Gastroesophageal sphincter (tissue), 4 donors: ENCODE measurements at regions not wholly inside any gene's neighbourhood (a gene's known extent, or its start where the extent isn't known, plus 50 kb on each side); places are given as distances from the start of the nearest gene placed in this dataset.

Source experiments
- ATAC-seq: fragments of 150-250 bp; one replicate; pipeline ENCODE4 v1.9.1; 2016; ENCODE audit warnings: mild to moderate bottlenecking, moderate library complexity
- H3K27ac ChIP-seq, 4 donors: fragments of 200-600 bp; sonication (generic) in 3 of 4; 1 replicate in 3 of 4; 2 replicates in 1 of 4; pipeline ENCODE4 v1.5.1; 2016 to 2019
- H3K27me3 ChIP-seq: fragments of 200-600 bp; sonication (generic); one replicate; pipeline ENCODE4 v1.5.1; 2019
- H3K36me3 ChIP-seq, 2 donors: fragments of 200-600 bp; sonication (generic); one replicate each; pipeline ENCODE4 v1.5.1; 2019; ENCODE audit warnings: control low read depth in 1 of 2
- H3K4me1 ChIP-seq, 3 donors: fragments of 200-600 bp; sonication (generic); 1 replicate in 2 of 3; 2 replicates in 1 of 3; pipeline ENCODE4 v1.5.1; 2016 to 2019; ENCODE audit warnings: control low read depth in 2 of 3
- H3K4me3 ChIP-seq, 2 donors: fragments of 200-600 bp; sonication (generic); one replicate each; pipeline ENCODE4 v1.5.1; 2019; ENCODE audit warnings: mild to moderate bottlenecking in 1 of 2, moderate library complexity in 1 of 2
- H3K9me3 ChIP-seq, 3 donors: fragments of 200-600 bp; sonication (generic); one replicate each; pipeline ENCODE4 v1.5.1; 2017 to 2019; ENCODE audit warnings: control low read depth in 2 of 3
- CTCF ChIP-seq, 4 experiments: fragments of 200-600 bp in 2 of 4; fragments of 450-650 bp in 2 of 4; sonication (generic) in 1 of 4; IDR thresholded peaks; one replicate each; pipeline ENCODE4 v1.5.1; 2017 to 2019; ENCODE audit warnings: antibody characterized with exemption in 4 of 4, mild to moderate bottlenecking in 2 of 4, moderate library complexity in 2 of 4
- EP300 ChIP-seq: sonication (generic); formaldehyde crosslinking; IDR thresholded peaks from one replicate; pipeline ENCODE4 v1.6.1; 2017; ENCODE audit warnings: antibody characterized with exemption, mild to moderate bottlenecking
- POLR2A ChIP-seq, 2 donors: fragments of 450-650 bp; IDR thresholded peaks; one replicate each; pipeline ENCODE4 v1.6.1; 2017; ENCODE audit warnings: antibody characterized with exemption in 2 of 2, mild to moderate bottlenecking in 2 of 2, moderate library complexity in 1 of 2
- POLR2AphosphoS5 ChIP-seq: sonication (generic); formaldehyde crosslinking; IDR thresholded peaks from one replicate; pipeline ENCODE4 v1.6.1; 2017; ENCODE audit warnings: antibody characterized with exemption
- WGBS, 2 donors: methylation state at CpG; one replicate each; pipeline ENCODE4 v1.1.5; 2018; ENCODE audit warnings: low coverage in 1 of 2; 5-methylcytosine and 5-hydroxymethylcytosine counted together

- no peak for TF ChIP-seq CTCF (IDR thresholded peaks at IDR 0.05)
- TF ChIP-seq EP300: no peak
- TF ChIP-seq POLR2A (IDR thresholded peaks at IDR 0.05): no peak
- TF ChIP-seq POLR2AphosphoS5: no peak
- H3K27me3 ChIP-seq: no peaks in the 10 kb centered on the region
- WGBS, 2 donors: 52 to 56% methylated on average over 9 of the region's 10 CpGs
- no peak overlapping the region for H3K4me3 ChIP-seq
- ATAC-seq: no peak
- peaks cover 0 to 4% (median 0%) of the 10 kb centered on the region in 3 donors for H3K9me3 ChIP-seq
- H3K4me1 ChIP-seq: no peaks in the 10 kb centered on the region
- H3K36me3 ChIP-seq: no peaks in the 10 kb centered on the region
- H3K27ac ChIP-seq: no peak overlapping the region
These were observed 458.3 kb downstream of the EDEM1 start for GRCh38 chr3:5645692-5646410.

- WGBS, 2 donors: 71% methylated on average over 2 of the region's 2 CpGs; no CpG with 5 or more reads in 1 of the 2 donors
- ATAC-seq: no peak
- H3K27ac ChIP-seq: no peak overlapping the region
- TF ChIP-seq EP300 (no peak), POLR2AphosphoS5 (no peak), CTCF (IDR thresholded peaks at IDR 0.05) (no peak), POLR2A (IDR thresholded peaks at IDR 0.05) (no peak)
- H3K36me3 ChIP-seq: no peaks in the 10 kb centered on the region
- no peaks in the 10 kb centered on the region for H3K4me1 ChIP-seq
- no peaks in the 10 kb centered on the region for H3K27me3 ChIP-seq
- peaks cover 0 to 4% (median 0%) of the 10 kb centered on the region in 3 donors for H3K9me3 ChIP-seq
- H3K4me3 ChIP-seq: no peak overlapping the region
These were observed 462.8 kb downstream of the EDEM1 start for GRCh38 chr3:5650303-5650702.

- Histone ChIP-seq H3K4me1 (no peaks in the 10 kb centered on the region), H3K9me3 (peaks cover 0 to 10% (median 0%) of the 10 kb centered on the region in 3 donors), H3K36me3 (no peaks in the 10 kb centered on the region), H3K27ac (no peak overlapping the region), H3K4me3 (no peak overlapping the region), H3K27me3 (no peaks in the 10 kb centered on the region)
- no peak for TF ChIP-seq CTCF (IDR thresholded peaks at IDR 0.05)
- TF ChIP-seq POLR2A (IDR thresholded peaks at IDR 0.05): no peak
- 58 to 81% methylated on average over 2 to 3 of the region's 3 CpGs for WGBS, 2 donors
- ATAC-seq: no peak
These were observed 463.8 kb downstream of the EDEM1 start for GRCh38 chr3:5651351-5651750.

- no peak for ATAC-seq
- no peaks in the 10 kb centered on the region for H3K4me1 ChIP-seq
- H3K27me3 ChIP-seq: no peaks in the 10 kb centered on the region
- H3K4me3 ChIP-seq: no peak overlapping the region
- WGBS, 2 donors: 75 to 92% methylated on average over 2 of the region's 2 CpGs
- peaks cover 0 to 22% (median 0%) of the 10 kb centered on the region in 3 donors for H3K9me3 ChIP-seq
- no peaks in the 10 kb centered on the region for H3K36me3 ChIP-seq
- TF ChIP-seq EP300 (no peak), CTCF (IDR thresholded peaks at IDR 0.05) (no peak), POLR2AphosphoS5 (no peak), POLR2A (IDR thresholded peaks at IDR 0.05) (no peak)
- H3K27ac ChIP-seq: no peak overlapping the region
These were observed 466.1 kb downstream of the EDEM1 start for GRCh38 chr3:5653426-5654143.

GRCh38 chr3:5657106-5657505 is 469.6 kb downstream of the EDEM1 start:
- no peaks in the 10 kb centered on the region for H3K36me3 ChIP-seq
- H3K4me3 ChIP-seq: no peak overlapping the region
- no peaks in the 10 kb centered on the region for H3K27me3 ChIP-seq
- TF ChIP-seq POLR2A (IDR thresholded peaks at IDR 0.05) (no peak), EP300 (no peak), CTCF (IDR thresholded peaks at IDR 0.05) (no peak), POLR2AphosphoS5 (no peak)
- 58 to 85% methylated on average over 4 to 5 of the region's 5 CpGs for WGBS, 2 donors
- no peak overlapping the region for H3K27ac ChIP-seq
- H3K9me3 ChIP-seq: peaks cover 0 to 26% (median 0%) of the 10 kb centered on the region in 3 donors
- ATAC-seq: peak; percentile 22
- no peaks in the 10 kb centered on the region for H3K4me1 ChIP-seq
